Stromal cell of bone marrow (primary cell): ENCODE measurements at regions not wholly inside any gene's neighbourhood (a gene's known extent, or its start where the extent isn't known, plus 50 kb on each side); places are given as distances from the start of the nearest gene placed in this dataset.
"Not testable (repeated sequence)": the region's sequence is repeated elsewhere in the genome, so short reads cannot be mapped to it uniquely, and the experiment has no call there.

Experiments
- DNase-seq: peaks from one replicate; pipeline ENCODE4 v3.0.0-alpha.2; 2012; ENCODE audit warnings: low read depth

DNA sequence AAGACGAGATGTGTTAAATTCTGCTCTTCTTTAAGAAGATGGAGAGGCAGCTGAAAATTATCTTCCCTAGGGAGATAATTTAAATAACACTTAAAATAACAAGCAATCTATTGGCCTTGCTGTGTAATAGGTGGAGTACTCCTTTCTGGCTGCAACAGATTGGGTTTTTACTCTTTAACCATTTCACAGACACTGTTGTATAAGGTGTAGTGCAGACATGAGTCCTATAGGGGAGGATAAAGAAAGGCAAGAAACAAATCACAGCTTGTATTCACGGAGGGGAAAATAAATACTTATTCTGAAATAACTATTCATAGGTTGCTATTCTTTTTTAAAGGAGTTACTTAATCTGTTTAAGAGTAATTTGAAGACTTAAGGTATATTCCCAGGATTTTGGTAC lies 252.0 kb downstream of the ZPLD1 start:
- DNase-seq: no peak

DNA sequence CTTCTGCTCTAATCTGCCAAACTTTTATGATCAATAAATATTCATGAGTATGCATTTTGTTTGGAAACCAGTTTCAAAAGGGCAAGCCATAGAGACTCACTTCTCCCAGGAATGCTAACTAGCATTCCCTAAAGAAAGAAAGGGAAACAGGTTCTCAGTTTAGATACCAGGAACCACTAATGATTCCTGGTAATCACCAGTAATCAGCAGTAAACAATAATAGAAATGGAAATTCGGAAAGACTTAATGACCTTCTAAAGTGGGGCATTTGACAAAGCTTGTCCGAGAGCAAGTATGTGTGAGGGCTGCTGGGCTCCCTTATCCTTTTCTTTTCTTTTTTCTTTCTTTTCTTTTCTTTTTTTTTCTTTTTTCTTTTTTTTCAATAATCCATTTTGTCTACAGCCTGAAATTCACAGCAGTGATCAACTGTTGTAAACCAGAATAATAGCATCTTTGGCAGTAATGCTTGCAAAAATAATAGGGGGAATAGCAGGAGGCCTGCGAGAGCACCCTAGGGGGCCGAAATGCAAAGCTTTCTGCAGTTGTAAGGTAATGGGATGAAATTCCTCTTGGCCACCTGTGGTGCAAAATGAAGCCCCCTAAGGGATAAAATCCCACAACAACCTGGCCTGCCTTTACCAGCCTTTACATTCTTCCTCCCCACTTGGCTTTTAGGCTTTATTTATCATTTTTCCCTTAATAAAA lies 253.2 kb downstream of the ZPLD1 start:
- no peak for DNase-seq

DNA sequence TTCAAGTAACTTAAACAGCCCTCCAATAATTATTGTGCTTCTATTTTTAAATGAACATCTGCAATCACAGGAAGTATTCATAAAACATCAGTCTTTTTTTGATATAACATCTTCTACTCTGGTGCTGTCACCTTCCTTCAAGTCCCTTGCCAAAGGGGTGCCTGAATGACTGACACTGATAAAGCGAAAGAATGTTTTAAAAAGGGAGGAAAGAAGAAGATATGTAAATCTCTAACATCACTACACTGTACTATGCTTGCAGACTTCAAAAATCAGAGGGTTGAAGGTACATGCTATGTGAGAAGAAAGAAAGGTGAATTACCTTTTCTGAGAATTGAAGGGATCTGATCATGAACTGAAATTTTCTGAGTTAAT lies 253.7 kb downstream of the ZPLD1 start:
- no peak for DNase-seq

DNA sequence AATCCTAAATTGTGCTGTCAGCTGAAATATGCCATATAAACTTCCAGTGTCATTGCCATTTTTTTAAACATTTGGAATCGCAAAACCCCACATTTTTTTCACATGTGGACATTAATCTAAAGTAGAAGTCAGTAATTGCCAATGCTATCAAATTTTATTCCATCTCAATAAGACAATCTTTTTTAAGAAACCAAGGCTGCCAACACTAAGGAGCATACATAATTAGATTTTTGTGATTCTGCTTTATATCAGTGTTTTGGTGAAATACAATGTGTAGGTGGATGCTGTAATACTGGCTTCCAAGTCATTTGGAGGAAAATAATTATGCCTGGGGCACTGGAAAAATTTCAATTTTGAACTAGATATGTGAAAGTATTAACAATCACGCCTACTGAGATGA lies 256.7 kb downstream of the ZPLD1 start:
- no peak for DNase-seq

DNA sequence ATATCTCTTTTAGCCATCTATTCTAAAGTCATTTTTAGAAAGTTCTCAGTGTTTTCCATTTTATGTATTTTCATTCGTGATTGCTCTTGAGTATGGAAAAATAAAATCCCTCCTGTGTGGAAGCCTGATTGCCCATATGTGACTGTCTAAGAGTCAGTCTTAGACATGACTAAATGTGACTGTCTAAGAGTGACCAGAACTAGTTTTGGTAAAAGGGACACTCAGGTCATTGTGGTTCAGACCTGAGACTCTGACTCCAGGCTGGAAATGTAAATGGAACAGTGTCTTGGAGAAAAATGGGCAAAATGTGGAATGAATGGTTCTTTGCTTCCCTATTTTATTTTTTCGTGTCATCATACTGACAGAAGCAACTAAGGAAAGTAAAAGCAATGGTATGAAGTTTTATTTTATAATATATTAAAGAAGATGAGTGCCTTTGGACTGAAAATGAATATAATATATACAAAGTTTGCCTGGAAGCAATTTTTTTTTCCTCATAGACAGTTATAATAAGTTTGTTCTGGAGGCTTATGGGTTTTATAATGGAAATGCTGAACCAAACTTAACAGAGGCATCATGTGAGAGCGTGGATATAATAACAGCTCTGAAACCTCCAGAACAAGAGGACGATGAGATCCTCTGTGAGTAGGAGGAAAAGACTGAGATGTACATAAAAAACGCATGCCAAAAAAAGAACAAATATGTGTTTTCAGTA lies 264.4 kb downstream of the ZPLD1 start:
- DNase-seq: no peak

DNA sequence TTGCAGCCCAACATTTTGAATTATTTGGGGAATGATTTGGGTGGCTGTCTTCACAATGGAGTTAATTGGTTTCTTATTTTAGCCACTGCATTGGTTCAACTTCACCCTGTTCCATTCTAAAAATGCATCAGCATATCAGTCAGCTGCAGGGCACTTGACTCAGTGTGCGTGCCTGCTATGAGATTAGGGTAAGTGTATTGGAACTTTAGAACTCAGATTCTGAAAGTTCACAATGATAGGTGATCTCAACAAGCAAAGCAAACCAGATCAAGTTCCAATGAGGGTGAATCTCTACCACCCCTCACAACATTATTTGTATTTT lies 265.0 kb downstream of the ZPLD1 start:
- DNase-seq: no peak

DNA sequence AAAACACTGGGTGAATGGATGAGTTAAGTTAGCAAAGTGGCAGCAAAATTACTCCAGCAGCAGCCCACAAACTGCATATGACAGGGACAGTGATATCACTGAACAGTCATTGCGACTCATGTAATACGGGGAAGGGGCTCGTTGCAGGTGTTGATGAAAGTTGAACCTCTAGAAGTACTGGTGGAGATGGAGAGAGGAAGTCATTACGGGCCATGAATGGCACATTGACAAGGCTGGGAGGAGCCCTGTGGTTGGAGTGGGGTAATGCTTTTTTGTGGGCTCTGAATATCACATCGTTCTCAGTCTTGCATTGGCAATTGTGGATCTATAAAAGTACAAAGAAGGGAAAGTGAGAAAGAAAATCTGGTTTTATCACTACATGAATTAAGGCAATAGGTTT lies 278.1 kb downstream of the ZPLD1 start:
- no peak for DNase-seq

DNA sequence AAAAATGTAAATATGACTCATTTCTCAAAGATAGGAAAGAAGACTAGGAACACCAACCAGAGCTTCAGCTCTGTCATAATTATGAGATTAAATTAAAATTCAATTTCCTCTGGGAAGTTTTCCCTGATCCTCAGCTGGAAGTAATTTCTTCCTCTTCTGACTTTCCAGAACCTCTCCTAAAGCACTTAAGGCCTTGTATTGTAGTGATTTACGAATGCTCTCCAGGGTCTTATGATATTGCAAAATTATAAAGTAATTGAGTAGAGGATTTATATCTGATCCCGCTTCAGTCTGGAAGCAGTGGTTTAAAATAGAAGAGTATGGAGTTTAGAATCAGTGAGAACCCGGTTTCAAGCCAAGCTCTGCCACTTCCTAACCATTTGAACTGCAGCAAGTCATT lies 279.8 kb downstream of the ZPLD1 start:
- no peak for DNase-seq

DNA sequence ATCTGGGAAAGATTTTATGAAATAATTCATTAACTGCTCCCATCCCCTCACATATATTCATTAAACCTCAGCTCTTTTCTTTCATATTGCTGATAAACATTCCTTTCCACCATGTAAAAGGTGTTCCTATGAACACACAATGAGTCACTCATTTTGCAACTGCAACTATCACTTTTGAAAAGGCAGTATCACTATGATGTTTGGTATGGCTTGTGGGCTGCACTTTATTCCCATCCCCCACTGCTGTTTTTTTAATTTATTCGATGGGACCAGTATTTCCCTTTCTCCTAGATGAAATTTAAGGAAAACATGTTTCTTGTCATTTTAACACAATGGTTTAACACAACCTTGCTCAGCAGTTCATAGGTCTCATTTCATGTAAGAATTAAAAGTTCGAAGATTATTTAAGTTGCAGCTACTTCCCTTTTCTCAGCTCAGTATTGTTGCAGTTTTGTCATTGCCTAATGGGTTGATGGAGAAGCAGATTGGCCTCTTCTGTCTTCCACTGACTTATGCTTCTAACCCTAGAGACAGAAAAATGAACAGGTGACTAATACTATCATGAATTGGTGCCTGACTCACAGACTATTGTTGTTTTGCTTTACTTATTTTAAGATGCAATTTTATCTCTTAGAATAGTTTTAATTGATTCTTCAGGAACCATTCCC lies 280.3 kb downstream of the ZPLD1 start:
- no peak for DNase-seq

DNA sequence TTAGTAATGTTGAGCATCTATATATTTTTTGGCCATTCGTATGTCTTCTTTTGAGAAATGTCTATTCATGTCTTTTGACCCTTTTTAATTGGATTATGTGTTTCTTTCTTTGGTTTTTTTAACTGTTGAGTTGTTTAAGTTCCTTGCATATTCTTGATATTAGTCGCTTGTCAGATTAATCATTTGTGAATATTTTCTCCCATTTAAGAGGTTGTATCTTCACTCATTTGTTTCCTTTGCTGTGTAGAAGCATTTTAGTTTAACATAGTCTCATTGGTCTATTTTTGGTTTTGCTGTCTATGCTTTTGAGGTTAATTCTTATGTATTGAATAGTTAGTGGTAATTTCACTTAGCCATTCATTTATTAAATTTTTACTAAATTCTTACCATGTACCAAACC lies 283.8 kb downstream of the ZPLD1 start:
- no peak for DNase-seq

DNA sequence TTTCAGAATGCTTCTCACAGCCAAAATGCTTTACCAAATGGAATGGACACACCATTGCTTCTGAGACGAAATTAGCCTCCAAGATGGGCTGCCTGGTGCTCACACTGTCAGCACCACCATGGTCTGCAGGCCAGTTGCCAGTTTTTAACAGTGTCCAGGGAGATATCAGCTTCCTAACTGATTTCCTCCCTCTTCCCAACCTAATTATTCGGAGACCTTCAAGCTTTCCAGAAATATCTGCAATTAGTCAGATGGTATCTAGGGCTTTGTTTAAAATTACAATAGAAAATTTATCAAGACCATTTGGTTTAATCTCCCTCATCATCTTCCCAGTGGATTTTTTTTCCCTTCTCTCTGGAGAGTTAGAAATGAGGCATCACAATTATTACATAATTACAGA lies 287.5 kb downstream of the ZPLD1 start:
- DNase-seq: no peak

DNA sequence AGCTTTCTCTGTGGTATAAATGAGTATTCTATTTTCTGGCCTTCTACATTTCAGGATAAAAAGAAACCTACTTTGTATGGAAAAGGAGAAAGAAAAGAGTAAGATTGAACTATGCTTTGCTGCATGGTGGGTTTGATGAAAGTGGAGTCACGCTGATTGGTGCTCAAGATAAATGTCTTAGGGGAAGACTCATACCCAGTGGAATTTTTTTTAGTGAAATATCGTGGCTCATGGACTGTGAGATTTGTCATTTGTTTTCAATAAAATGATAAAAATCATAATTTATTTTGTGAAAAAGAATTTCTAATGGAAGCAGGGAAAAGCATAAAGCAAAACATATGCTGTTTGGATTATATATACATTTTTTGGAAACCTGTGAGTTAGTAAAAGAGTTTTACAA lies 292.5 kb downstream of the ZPLD1 start:
- no peak for DNase-seq

DNA sequence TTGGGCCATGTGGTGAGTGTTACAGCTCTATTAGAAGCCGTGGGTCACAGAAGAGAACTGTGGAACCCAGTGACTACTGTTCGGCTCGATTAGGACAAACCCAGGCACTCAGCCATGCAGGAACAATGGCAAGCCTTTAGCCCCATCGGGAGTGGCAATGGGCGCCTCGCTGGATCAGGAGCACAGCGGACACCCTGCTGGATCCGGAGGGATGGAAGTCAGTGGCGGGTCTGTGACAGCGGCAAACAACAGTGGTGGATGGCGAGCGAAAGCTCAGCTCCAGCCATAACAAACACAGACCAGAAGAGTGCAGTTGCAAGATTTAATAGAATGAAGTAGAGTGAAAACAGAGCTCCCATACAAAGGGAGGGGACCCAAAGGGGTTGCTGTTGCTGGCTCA lies 297.8 kb downstream of the ZPLD1 start:
- DNase-seq: not testable (repeated sequence)

DNA sequence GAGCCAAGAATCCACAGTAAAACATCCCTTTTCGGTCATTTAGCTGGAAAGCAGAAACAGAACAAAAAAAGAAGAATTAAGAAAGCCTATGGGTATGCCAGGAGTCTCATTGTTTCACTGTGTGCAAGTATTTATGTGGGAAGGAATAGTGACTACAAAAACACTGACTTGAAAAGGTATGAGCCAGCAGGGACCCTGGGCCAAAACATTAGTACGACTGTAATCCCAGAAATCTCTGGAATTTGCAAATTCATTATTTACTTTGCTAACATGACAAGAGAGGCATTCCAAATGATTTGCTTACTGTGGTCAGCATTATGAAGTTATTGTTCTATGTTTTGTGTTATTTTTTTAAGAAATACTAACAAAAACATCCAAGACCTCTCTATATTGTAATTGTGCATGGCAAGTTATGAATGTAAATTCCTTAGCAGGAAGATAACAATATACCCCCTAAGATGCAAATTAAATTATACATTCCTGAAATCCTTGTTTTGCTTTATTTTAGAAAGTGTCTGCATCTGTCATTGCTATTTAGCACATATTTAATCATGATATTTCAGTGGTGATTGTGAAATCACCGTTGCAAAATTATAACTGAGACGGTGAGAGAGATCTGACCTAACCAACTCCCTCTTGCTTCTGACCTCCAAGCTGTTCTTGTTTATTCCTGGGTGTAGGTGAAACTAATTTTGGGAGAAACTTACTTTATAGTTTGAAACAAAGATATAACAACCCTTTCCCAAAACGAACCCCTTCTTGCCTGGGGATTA lies 299.2 kb downstream of the ZPLD1 start:
- DNase-seq: no peak

DNA sequence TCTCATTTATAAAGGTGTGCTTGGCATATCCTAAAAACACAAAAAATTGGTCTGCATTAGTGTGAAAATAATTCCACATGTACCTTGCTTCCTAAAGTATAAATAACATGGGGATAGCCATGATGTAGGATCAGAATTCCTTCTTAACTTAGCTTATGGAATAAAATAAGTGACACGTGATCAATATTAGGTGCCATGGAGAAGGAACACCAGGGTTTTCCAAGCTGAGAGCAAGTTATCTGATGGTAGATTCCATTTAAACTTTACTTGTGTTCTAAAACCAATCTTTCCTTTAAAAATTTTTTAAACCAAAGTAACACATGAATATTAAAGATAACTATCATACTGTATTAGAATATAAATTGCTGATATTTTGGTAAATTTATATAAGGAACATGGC lies 300.5 kb downstream of the ZPLD1 start:
- DNase-seq: no peak

DNA sequence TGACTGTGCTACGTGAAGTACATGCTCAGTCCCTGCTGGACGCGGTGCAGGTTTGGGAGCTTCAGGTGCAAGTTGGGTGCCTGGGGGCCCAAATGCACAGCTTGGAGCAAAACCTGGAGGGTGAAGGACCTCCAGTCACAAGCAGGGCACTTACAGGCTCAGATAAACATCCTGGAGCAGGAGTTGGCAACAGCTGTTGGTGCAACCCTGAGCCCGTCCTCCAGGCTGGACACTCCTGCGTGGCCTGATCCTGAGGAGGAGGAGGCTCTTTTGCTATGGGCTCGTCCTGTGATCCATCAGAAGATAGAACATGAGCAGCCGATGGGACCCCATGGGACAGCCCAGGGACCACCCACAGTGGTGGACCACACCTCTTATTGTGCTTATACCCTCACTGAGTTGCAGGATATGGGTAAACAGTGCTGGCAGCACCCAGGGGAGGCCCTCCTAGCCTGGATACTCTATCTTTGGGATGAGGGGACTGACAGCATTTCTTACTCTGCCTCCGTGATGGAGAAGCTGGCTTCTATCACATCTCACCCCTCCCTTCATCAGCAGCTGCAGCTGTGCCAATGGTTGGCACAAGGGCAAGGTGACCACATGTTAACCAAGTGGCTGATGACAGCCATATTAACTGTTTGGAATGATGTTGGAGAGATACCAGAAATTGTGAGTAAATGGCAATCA lies 301.6 kb downstream of the ZPLD1 start:
- no peak for DNase-seq

DNA sequence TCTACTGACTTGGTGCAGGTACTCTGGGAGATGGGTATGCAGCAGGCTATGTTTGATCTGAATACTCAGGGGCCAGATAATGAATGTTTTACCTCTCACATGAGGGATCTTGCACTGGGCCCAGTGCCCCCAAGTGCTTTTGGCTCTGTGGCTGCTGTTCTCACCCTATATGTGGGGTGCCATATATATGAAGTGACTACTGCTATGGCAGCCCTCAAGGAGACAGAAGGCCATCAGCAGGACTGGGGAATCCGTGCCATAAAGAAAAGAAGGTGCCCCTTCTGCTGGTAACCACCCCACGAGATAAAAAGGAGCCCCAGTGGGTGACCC lies 302.1 kb downstream of the ZPLD1 start:
- no peak for DNase-seq

DNA sequence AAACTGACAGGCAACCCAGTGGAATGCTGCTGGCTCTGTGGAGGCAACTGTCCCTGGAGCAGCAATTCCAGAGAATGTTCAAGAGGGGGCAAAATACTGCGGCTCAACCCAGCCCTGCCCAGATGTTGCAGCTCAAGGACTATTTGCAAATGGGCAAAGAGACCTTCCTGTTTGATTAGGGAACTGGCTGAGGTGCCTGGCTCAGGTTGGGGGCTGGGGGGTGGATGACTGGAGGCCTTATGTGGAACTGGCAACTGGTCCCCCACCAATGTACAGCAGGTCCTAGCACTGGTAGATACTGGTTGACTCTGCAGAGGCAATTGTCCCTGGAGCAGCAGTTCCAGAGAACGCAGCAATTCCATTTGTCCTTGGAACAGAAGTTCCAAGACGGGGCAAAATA lies 302.5 kb downstream of the ZPLD1 start:
- DNase-seq: no peak

DNA sequence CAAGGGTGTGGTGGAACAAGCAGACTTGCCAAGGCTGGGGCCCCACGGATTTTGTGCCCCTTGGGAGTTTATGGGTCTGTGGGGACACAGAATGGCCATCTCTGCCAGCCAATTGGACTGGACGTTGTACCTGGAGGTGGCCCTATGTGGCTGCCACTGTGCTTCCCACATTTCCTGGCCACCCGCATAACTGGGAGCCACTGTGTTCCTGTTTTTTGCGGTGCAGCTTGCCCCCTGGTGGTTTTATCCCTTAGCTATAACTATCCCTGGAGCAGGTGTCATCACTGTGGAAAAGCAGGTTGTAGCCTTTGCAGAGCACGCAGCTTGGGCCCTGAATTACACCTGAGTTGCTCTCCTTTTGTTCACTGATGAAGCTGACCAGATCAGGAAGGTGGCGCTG lies 306.3 kb downstream of the ZPLD1 start:
- DNase-seq: no peak

DNA sequence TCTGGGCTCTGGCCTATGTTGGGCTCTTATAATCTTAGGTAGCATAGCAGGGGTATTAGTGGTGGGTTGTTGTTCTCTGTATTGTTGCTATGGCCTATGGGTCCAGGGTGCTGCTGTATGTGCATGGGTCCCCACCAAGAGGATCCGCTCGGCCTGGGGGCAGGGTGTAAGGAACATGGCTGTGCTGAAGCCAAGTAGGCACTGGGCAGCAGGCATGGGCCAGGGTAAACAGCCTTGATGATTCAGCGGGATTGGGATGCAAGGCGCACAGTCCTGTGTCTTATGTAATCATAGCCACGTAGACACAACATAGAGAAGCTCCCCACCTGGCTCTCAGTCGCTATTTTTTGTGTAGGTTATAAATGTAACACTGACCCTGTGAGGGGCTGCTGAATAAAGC lies 306.9 kb downstream of the ZPLD1 start:
- no peak for DNase-seq

DNA sequence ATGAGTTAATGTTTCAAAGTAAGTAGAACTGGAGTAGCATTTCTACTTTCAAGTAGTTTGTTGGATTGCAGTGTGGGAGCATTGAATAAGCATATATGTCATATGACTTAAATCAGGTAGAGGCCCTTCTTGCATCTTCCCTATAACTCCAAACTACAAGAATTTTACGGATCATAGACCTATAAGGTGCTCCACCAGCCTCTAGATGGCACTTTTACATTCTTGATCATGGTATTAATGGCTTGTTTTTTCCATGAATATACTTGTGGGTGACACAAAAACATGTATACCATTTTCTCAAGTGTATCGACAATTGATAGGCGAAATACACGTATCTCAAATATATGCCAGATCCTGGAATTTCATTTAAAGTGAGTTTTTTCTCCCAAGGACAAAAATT lies 311.1 kb downstream of the ZPLD1 start:
- DNase-seq: no peak

DNA sequence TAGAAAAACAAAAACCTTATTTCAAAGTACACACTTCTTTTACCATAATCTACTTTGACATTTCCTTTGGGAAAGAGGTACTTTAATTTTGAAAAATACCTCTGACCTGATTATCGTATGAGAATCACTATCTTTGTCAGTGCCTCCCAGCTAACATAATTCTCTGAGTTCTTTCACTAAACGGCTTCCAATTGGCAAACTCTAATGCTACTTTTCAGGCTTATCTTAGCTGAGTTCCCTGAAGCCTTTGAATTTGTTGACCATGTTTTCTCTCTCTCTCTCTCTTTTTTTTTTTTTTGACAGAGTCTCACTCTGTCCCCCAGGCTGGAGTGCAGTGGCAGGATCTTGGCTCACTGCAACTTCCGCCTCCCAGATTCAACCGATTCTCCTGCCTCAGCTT lies 312.8 kb downstream of the ZPLD1 start:
- DNase-seq: no peak

DNA sequence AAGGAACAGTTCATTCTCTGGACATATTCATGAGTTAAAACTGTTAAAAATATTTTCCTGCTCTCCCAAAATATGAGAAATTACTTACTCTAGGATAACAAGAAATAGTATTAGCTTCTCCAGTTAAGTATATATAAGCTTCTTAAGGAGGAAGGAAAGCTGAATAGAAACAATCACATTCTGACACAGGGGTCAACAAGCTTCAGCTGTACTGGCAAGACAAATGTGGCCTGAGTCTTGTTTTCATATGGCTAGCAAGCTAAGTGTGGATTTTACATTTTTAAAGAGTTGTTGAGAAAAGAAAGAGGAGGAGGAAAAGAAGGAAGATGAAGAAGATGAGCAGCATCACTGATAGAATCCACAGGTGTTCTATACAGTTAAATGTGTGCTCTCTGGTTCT lies 313.8 kb downstream of the ZPLD1 start:
- DNase-seq: no peak
